Adrenal gland (tissue), 5 donors: ENCODE measurements at regions not wholly inside any gene's neighbourhood (a gene's known extent, or its start where the extent isn't known, plus 50 kb on each side); places are given as distances from the start of the nearest gene placed in this dataset.

Source experiments
- CTCF ChIP-seq, 6 experiments: fragments of 450-650 bp in 4 of 6; fragments of 200-600 bp in 2 of 6; sonication (generic) in 1 of 6; IDR thresholded peaks; 1 replicate in 5 of 6; 2 replicates in 1 of 6; pipeline versions ENCODE4 v1.5.1 to v1.8.0; 2016 to 2021; ENCODE audit warnings: antibody characterized with exemption in 6 of 6, mild to moderate bottlenecking in 2 of 6, moderate library complexity in 1 of 6
- POLR2A ChIP-seq, 2 donors: fragments of 450-650 bp; IDR thresholded peaks; one replicate each; pipeline ENCODE4 v1.6.1; 2017; ENCODE audit warnings: antibody characterized with exemption in 2 of 2, mild to moderate bottlenecking in 2 of 2, moderate library complexity in 1 of 2
- donor health status: DM: no; HTN: no; CAD: no.

DNA sequence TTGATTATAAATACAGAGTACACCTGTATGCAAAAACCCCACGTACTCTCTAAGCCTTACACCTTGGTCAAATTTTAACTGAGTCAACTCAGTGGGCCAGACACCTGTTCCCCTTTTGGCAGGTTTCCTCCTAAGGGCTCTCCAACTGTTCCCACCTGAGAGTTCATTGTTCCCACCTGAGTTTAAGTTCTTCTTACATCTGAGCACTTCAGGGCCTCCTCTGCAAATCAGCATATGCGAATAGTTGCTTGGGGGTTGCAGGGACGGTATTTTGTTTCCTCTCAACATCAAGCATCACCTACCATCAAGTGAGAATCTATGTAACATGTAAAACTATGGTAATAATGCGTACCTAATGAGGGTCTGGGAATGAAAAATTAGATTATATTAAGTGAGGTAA is 300.0 kb downstream of the PIK3R1 start:
- TF ChIP-seq CTCF (IDR thresholded peaks at IDR 0.05): no peak
- TF ChIP-seq POLR2A (IDR thresholded peaks at IDR 0.05): no peak
